Breast epithelium (tissue), 4 donors: ENCODE measurements at regions not wholly inside any gene's neighbourhood (a gene's known extent, or its start where the extent isn't known, plus 50 kb on each side); places are given as distances from the start of the nearest gene placed in this dataset.

Source experiments
- DNase-seq, 2 donors: peaks; one replicate each; pipeline ENCODE4 v3.0.0-alpha.2; 2019; ENCODE audit warnings: low spot score in 2 of 2
- H3K27ac ChIP-seq, 2 donors: fragments of 200-600 bp; sonication (generic) in 1 of 2; one replicate each; pipeline ENCODE4 v1.5.1; 2016 to 2019; ENCODE audit warnings: mild to moderate bottlenecking in 1 of 2
- H3K27me3 ChIP-seq, 2 donors: fragments of 200-600 bp; sonication (generic) in 1 of 2; one replicate each; pipeline versions ENCODE4 v1.5.1 to v1.6.0; 2017 to 2019; ENCODE audit warnings: control low read depth in 1 of 2, mild to moderate bottlenecking in 1 of 2
- H3K36me3 ChIP-seq: fragments of 200-600 bp; one replicate; pipeline ENCODE4 v1.5.1; 2019
- H3K4me1 ChIP-seq, 2 donors: fragments of 200-600 bp; sonication (generic); one replicate each; pipeline ENCODE4 v1.5.1; 2016 to 2019; ENCODE audit warnings: control low read depth in 1 of 2
- H3K4me3 ChIP-seq, 3 donors: fragments of 200-600 bp; sonication (generic); 1 replicate in 2 of 3; 2 replicates in 1 of 3; pipeline ENCODE4 v1.5.1; 2016 to 2019; ENCODE audit warnings: mild to moderate bottlenecking in 3 of 3, moderate library complexity in 2 of 3
- H3K9me3 ChIP-seq, 2 donors: fragments of 200-600 bp; sonication (generic) in 1 of 2; one replicate each; pipeline ENCODE4 v1.5.1; 2016 to 2019; ENCODE audit warnings: control low read depth in 1 of 2
- CTCF ChIP-seq, 3 donors: fragments of 450-650 bp; IDR thresholded peaks; one replicate each; pipeline ENCODE4 v1.5.1; 2016 to 2017; ENCODE audit warnings: antibody characterized with exemption in 3 of 3, mild to moderate bottlenecking in 3 of 3, moderate library complexity in 3 of 3
- POLR2A ChIP-seq: fragments of 450-650 bp; IDR thresholded peaks from one replicate; pipeline ENCODE4 v1.6.1; 2016; ENCODE audit warnings: antibody characterized with exemption, mild to moderate bottlenecking, moderate library complexity
- POLR2AphosphoS5 ChIP-seq, 3 donors: sonication (generic); formaldehyde crosslinking; IDR thresholded peaks; one replicate each; pipeline ENCODE4 v1.6.1; 2017; ENCODE audit warnings: antibody characterized with exemption in 3 of 3
- intact Hi-C: fragments of 100-400 bp; cut with DNase I; formaldehyde crosslinking; loops from one replicate; pipeline ENCODE4 v1.15.1; 2023; ENCODE audit warnings: low total_unique reads

GRCh38 chr4:111535792-111536191, 609.5 kb upstream of the FAM241A start:
- H3K4me3 ChIP-seq: no peak overlapping the region
- no peaks in the 10 kb centered on the region for H3K27me3 ChIP-seq
- no peak overlapping the region for H3K27ac ChIP-seq
- intact Hi-C loops: no loop called here
- H3K9me3 ChIP-seq: no peaks in the 10 kb centered on the region
- no peak for DNase-seq
- TF ChIP-seq POLR2AphosphoS5 (IDR thresholded peaks at IDR 0.05) (no peak), CTCF (IDR thresholded peaks at IDR 0.05) (no peak), POLR2A (no peak)
- H3K4me1 ChIP-seq: no peaks in the 10 kb centered on the region
- H3K36me3 ChIP-seq: no peaks in the 10 kb centered on the region

GRCh38 chr4:111537165-111537564, 608.1 kb upstream of the FAM241A start:
- TF ChIP-seq POLR2AphosphoS5 (IDR thresholded peaks at IDR 0.05) (no peak), POLR2A (no peak), CTCF (IDR thresholded peaks at IDR 0.05) (no peak)
- Histone ChIP-seq H3K36me3 (no peaks in the 10 kb centered on the region), H3K27me3 (no peaks in the 10 kb centered on the region), H3K9me3 (no peaks in the 10 kb centered on the region), H3K4me1 (no peaks in the 10 kb centered on the region), H3K27ac (no peak overlapping the region), H3K4me3 (no peak overlapping the region)
- intact Hi-C loops: no loop called here
- no peak for DNase-seq

- H3K36me3 ChIP-seq: no peaks in the 10 kb centered on the region
- no peak for DNase-seq
- H3K27me3 ChIP-seq: no peaks in the 10 kb centered on the region
- no peak overlapping the region for H3K27ac ChIP-seq
- no peaks in the 10 kb centered on the region for H3K9me3 ChIP-seq
- H3K4me1 ChIP-seq: no peaks in the 10 kb centered on the region
- TF ChIP-seq POLR2A (no peak), CTCF (IDR thresholded peaks at IDR 0.05) (no peak), POLR2AphosphoS5 (IDR thresholded peaks at IDR 0.05) (no peak)
- intact Hi-C loops: no loop called here
- H3K4me3 ChIP-seq: no peak overlapping the region
These were observed 607.4 kb upstream of the FAM241A start for GRCh38 chr4:111537871-111538270.

- Histone ChIP-seq H3K4me1 (no peaks in the 10 kb centered on the region), H3K4me3 (no peak overlapping the region), H3K27me3 (no peaks in the 10 kb centered on the region), H3K27ac (no peak overlapping the region), H3K9me3 (no peaks in the 10 kb centered on the region), H3K36me3 (no peaks in the 10 kb centered on the region)
- intact Hi-C loops: no loop called here
- DNase-seq: no peak
- TF ChIP-seq POLR2AphosphoS5 (IDR thresholded peaks at IDR 0.05): no peak
- TF ChIP-seq POLR2A: no peak
These were observed 604.6 kb upstream of the FAM241A start for GRCh38 chr4:111540671-111541070.

- Histone ChIP-seq H3K27ac (no peak overlapping the region), H3K4me3 (no peak overlapping the region), H3K27me3 (no peaks in the 10 kb centered on the region), H3K4me1 (no peaks in the 10 kb centered on the region), H3K36me3 (no peaks in the 10 kb centered on the region), H3K9me3 (no peaks in the 10 kb centered on the region)
- intact Hi-C loops: no loop called here
- TF ChIP-seq POLR2AphosphoS5 (IDR thresholded peaks at IDR 0.05) (no peak), CTCF (IDR thresholded peaks at IDR 0.05) (no peak), POLR2A (no peak)
- DNase-seq: no peak
These were observed 603.2 kb upstream of the FAM241A start for GRCh38 chr4:111542056-111542455.

GRCh38 chr4:111546881-111547280, 598.4 kb upstream of the FAM241A start:
- Histone ChIP-seq H3K27me3 (no peaks in the 10 kb centered on the region), H3K27ac (no peak overlapping the region), H3K4me3 (no peak overlapping the region), H3K4me1 (no peaks in the 10 kb centered on the region), H3K36me3 (no peaks in the 10 kb centered on the region), H3K9me3 (no peaks in the 10 kb centered on the region)
- intact Hi-C loops: no loop called here
- TF ChIP-seq CTCF (IDR thresholded peaks at IDR 0.05) (no peak), POLR2A (no peak), POLR2AphosphoS5 (IDR thresholded peaks at IDR 0.05) (no peak)
- no peak for DNase-seq
